HG03039 (cell line): ENCODE measurements at regions not wholly inside any gene's neighbourhood (a gene's known extent, or its start where the extent isn't known, plus 50 kb on each side); places are given as distances from the start of the nearest gene placed in this dataset.
"Not testable (repeated sequence)": the region's sequence is repeated elsewhere in the genome, so short reads cannot be mapped to it uniquely, and the experiment has no call there.

Experiments used
- ATAC-seq: cut with Tn5 transposase; IDR thresholded peaks from one replicate; pipeline ENCODE4 v1.9.1; 2021; ENCODE audit warnings: mild to moderate bottlenecking, moderate library complexity; ENCODE audit not compliant: unreplicated experiment

DNA sequence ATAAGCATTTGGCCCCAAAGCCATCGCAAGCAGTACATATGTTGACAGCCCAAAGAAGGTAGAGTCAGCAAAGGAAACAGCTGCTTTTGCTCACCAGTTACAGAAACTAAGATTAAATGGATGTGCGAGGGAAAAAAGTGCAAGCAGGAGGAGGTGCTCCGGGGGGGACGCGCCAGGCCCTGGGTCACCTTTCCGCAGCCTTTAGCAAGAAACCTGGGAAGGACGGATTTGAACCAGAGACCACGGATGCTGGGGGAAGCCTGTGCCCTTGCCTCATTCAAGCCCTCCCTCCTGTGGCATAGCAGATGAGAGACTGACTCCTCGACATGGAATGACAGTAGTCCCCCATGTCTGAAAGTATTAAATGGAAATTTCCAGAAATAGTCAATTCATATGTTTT, 405.6 kb upstream of the PRKCQ start:
- no peak for ATAC-seq

DNA sequence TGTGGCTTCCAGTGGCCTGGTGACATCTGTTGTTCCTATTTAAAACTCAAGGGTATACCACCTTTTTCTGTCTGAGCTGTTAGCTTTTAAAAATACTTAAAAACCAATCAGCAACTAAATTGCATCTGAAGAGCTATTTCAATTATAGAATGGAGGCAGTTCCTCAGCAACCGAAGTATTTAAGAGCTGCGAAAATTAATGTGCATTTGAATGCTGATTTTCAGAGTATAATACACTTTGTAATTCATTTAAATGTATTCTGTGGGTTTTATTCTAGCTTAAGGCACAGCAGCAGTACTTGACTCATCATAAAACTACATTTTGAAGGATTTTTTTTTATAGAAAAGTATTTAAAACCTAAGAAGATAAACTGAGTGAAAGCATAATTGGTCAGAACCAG, 404.9 kb upstream of the PRKCQ start:
- ATAC-seq, result no peak

DNA sequence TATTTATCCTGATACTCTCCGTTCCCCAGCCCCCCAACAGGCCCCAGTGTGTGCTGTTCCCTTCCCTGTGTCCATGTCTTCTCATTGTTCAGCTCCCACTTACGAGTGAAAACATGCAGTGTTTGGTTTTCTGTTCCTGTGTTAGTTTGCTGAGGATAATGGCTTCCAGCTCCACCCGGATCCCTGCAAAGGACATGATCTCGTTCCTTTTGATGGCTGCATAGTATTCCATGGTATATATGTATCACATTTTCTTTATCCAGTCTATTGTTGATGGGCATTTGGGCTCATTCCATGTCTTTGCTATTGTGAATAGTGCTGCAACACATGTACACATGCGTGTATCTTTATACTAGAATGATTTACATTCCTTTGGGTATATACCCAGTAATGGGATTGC, 403.9 kb upstream of the PRKCQ start:
- not testable (repeated sequence) for ATAC-seq

DNA sequence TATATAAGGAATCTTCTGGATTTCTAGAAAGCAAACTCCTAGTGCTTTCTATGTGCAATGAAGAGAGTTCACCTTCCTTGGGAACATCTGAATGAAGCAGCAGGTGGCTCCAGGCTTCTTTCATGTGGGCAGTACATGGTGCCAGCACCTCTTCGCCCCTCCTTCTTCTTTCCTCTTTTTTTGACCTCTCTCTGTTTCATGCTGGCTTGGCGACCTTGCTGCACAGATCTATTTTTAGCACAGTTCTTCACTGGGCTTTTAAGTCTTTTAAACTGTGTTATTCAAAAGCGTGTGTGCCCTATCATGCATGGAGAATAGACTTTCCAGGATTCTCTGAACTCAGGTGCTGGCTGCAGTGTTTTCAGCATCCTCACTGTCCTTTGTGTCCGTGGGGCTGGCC, 400.3 kb upstream of the PRKCQ start:
- no peak for ATAC-seq

DNA sequence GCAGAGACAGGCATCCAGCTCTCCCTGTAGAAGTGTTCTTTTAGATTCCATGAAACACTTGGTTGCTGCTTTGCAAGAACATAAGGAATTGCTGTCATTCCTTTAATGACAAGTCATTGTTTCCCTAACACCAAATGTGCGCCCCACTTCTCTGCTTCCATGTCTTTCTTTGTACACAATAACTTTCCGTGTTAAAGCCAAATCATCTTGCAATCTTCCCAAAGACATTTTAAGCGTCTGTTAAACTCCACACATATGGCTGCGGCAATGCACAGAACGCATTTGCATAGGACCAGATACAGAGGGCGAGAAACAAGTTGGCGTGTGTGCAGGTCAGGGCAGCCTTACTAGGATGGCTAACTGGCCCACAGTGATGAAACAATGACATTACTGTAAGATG, 399.3 kb upstream of the PRKCQ start:
- no peak for ATAC-seq

DNA sequence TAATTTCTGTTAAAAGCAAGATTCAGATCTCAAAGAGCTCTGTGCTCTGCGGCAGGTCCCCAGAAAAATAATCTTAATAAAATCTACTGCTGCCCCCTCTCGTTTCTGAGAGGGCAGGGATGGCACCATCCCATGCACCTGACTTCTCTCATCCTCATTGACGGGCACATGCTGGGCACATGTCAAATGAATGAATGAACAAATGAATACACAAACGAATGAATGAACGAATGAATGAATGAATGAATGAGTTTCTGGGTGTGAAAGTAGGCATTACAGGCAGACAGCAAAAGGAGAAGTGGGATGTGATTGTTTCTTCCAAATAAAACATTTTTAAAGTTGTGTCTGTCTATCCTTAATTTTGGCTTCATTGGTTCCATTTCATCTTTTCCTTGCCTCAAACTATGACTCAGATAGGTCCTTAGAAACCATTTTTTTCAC, 398.1 kb upstream of the PRKCQ start:
- ATAC-seq, result no peak

DNA sequence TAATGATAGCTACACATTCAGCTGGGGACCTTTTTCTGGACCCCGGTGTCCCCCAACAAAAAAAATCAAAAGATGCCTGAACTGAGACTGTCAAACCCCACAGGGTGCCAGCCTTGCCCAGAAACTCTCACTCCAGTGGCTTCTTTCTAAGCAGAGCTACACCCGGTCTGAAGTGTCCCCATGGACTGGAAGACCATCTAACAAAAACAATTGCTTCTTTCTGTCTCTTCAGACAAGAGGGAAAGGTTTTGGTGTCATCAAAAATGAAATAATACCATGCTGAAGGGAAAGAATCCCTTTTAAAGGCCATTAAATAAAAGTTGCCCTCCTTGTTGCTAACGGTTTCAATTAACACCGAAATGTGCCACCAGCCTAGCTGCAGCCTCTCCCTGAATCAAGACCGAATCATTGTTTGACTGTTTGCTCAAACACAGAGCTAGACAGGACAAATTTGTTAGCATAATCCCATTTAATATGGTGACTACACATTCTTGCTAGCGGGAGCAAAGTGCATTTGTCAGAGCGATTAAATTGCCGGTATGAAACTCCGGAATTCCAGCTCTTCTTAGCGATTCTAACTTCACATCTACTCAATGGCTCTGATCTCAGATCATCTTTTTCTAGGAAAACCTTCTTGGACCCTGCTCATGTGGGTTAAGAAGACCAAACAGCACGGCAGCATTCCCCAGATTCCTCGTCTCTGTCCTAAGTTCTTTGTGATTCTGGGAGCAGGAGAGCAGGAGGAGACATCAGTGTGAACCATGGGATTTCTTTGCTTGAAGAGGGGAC, 397.5 kb upstream of the PRKCQ start:
- ATAC-seq, result no peak

DNA sequence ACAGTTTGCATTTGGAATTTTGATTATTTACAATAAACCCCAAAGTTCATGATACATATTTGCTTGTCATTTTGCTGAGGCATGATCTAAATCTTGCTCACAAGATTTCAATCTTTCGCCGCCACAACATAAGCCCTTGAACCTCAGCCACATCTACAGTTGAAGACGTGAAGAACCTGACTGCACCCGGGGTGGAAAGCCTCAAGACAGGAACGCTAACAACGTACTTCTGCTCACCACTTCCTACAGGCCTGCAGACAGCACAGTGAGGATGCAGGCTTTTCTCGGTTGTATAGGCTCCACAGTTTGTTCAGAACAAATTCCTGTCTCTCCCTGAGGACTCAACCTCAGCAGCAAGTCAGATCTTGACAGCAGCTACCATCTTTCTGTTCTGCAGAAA, 393.8 kb upstream of the PRKCQ start:
- no peak for ATAC-seq

DNA sequence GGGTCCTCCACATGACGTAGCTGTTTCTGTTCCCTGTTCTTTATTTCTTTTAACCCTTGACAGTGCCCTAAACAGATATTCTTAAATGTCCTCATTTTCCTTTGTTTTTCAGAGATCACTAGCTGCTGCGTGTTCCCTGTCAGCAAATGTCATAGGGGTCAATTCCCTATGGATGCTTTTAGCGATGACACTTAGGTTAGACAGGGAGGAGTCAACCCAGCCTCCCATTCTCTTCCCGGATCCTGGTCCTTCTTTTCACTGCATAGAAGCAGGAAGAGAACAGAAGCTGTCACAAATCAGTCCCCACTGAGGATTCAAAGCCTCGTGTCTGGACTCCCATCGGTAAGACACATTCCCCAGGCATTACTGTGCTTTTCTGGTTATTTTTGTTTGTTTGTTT, 392.1 kb upstream of the PRKCQ start:
- ATAC-seq, result no peak

DNA sequence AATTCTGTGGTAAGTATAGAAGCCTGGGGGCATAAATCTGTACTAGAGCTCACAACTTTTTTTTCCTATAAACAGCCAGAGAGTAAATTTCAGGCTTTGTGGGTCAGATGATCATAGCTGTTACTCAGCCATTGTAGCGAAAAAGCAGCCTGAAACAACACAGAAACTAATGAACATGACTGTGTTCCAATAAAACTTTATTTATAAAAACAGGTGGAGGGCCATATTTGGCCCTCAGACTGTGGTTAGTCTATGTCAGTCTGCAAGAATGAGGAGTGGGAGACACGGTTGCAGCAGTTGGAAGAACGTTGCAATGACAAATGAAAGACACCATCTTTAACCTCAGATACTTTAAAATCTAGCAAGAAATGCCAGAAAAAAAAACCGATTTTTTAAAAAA, 389.6 kb upstream of the PRKCQ start:
- ATAC-seq, result no peak

DNA sequence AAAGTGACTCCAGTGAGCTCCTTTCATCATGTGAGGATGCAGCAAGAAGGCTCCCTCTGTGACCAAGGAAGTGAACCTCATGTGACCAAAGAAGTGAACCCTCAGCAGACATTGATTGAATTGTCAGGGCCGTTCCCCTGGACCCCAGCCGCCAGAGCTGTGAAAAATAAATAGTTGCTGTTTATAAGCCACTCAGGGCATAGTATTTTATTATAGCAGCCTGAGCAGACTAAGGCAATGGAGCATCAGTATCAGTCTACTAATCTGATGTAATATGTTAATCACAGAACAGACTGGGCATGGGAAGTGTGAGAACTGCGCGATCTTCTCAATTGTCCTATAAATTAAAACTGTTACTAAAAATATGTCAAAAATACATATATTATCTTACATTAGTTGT, 384.5 kb upstream of the PRKCQ start:
- ATAC-seq, result no peak

DNA sequence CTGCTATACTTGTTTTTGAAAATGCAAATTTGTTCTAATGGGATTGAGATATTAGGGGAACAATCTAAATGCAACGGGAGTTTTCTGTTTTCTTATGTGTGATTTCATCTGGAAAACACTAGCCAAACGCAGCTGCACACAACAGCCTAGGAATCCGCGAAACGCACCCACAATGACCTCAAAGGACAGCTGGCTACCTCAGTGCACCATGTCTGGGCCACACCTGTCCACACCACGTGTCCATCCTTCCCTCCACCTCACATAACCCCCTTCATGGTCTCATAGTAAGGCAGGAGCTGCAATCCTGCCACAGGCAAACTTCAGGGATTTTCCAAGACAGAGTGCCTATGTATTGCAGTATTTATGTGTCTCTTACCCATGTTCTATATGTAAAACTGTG, 382.5 kb upstream of the PRKCQ start:
- no peak for ATAC-seq

DNA sequence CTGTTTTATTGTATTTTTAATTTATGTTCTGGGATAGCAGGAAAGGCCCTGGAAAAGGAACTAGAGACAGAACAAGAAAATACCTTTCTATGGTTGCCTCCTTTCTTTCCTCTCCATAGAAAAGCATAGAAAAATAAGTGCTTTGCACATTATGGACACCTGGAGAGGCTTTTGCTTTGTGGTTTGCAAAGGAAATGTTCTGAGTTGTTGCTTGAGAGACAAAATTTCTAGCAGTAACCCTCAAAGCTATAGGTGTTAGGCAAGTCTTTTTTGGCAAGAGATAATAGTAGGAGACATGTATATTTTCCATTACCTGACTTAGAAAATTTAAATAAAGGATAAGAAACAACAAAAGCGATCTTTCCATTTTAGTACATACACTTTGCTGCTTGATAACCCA, 378.6 kb upstream of the PRKCQ start:
- no peak for ATAC-seq

DNA sequence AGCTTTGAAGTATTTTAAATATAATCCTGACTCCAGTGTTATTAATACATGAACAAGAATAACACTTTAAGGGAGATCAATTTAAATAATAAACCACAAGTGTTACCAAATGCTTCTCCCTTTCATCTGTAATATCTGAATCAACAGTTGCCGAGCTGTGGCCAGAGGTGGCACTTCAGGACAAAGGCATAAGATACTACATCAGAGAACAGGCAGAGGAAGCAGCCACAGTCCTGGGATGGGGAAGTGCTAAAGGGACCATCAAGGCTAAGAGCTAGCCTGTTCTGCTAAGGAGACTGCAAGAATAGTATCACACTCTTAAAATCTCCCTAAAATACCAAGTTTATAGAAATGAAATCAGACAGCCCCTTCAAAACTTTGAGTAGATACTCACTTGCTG, 378.2 kb upstream of the PRKCQ start:
- ATAC-seq, result no peak

DNA sequence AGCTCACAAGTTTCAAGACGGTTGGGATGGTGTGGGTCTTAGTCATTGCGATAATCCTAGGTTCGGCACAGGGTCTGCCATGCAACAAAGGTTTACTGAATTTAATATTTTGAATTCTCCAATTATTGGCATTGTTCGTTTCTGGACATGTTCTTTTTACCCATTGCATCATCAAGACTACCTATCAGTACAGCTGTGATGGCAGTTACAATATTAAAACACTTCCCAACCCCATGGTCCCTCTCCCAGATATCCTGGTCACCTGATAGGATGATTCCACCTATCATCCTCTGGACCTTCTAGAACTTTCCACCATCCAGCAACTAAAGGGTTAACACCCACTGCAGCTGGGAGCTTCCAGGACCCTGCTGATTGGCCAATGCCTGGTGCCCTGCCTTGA, 377.8 kb upstream of the PRKCQ start:
- no peak for ATAC-seq

DNA sequence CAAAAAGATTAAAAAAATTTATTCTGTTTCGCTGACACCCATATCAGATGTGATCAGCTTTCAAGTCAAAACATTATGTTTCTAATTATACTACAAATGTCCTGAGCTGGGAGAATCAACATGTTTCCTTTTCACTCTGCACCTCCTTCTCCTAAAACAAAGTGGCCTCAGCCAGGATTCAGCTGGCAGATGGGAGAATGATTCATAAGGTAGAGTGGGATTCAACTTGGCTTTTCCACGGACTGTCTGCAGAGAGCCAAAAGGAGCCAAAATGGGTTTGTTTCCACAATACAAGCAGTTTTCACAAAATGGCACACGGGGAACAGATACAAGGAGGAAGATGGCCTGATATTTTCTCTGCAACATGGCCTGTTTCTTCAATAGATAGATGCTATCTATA, 376.5 kb upstream of the PRKCQ start:
- ATAC-seq, result no peak

DNA sequence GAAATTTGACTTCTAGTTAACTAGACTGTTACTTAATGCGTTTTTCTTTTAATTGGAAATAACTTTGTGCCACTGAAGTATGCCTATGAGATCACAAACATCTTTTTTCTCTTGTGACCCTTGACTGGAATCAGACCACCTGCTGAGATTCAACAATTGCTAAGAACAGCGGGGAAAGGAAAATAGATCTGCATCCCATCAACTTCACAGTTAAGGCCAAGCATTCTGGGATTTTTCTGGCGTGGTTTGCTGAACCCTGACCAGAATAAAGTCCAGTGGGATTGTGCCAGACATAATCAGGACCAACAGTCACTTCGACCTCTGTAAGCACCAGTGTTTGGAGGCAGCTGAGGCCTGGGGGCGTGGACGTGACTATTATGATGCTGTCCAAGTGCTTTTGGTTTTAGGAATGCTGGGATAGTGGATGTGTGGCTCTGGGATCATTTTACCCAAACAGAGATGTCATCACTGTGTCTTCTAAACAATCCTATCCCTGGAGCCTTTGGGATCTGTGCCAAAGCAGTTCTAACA, 373.3 kb upstream of the PRKCQ start:
- no peak for ATAC-seq

DNA sequence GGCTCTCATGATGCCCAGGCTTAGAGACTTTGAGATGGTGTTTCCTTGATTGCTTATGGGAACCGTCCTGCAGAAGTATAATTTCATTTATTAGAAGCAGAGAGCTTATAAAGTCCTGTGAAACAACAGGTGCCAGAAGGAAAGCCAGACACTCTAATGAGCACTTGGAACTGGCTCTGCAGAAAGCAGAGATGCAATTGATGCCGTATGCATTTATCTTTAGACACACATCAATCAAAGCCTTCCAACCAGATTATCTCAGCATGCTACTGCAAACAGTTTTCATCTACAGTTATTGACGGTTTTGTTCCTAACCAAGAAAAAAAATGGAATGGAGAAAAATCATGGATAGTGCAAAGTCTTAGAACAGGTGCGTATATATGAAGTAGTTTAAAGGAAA, 371.7 kb upstream of the PRKCQ start:
- ATAC-seq, result no peak

DNA sequence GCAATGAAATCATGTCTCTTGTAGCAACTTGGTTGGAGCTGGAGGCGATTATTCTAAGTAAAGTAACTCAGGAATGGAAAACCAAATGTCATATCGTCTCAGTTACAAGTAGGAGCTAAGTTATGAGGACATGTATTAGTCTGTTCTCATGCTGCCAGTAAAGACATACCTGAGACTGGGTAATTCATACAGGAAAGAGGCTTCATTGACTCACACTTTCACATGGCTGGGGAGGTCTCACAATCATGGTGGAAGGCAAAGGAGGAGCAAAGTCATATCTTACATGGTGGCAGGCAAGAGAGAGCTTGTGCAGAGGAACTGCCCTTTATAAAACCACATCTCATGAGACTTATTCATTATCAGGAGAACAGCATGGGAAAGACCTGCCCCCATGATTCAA, 370.1 kb upstream of the PRKCQ start:
- no peak for ATAC-seq

DNA sequence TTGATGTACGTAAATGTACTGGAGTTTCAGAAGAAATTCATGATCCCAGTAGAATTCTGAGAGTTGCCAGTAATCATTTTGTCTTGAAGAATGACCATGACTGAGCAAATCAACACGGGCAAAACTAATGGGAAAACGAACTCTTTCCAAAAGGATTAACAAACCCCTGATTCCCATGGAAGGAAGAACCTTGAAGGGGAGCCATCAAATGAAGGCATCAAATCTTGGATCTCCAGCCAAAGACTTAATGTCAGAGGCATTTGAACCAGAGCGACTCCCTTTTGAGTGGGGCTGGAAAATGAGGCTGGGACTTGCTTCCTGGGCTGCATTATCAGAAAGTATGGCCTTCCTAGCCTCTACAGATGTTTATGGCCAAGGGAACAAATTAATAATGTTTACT, 364.4 kb upstream of the PRKCQ start:
- no peak for ATAC-seq

DNA sequence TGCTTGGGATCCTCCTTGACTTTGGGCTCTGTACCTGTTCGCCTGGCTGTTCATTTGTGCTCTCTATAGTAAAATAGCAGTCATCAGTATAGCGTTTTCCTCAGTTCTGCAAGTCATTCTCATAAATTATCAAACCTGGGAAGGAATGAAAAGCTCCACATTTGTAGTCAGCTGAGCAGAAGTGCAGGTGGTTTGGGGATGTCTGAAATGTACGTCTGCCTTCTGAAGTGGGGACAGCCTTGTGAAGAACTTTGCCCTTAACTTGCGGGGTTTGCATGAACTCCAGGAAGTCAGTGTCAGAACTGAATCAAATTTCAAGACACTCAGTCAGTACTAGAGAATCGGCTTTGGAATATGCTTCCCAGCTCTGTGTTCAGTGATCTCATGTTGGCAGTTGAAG, 358.3 kb upstream of the PRKCQ start:
- ATAC-seq, result no peak

DNA sequence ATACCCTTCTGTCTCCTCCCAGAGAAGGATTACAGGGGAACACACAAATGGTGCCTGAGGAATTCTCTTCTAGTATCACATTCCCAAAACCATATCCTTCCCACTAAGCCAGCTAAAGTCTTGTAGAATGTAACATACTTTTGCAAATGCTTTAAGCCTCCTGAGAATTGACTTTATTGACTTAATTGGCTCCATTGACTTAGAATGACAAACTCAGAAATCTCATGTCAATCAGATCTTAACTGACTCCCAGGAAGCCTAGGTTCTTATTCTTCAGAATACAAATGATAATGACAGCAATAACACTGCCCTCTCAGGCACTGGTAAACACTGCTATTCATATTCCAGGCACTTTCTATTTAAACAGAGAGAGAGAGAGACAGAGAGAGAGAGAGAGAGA, 356.9 kb upstream of the PRKCQ start:
- no peak for ATAC-seq
